ENCODE measurements at regions not wholly inside any gene's neighbourhood (a gene's known extent, or its start where the extent isn't known, plus 50 kb on each side); places are given as distances from the start of the nearest gene placed in this dataset.

- no peak overlapping the region for H3K4me3 ChIP-seq (replicated peaks in 1 of 3; ENCODE audit: insufficient read depth in 1 of 3, low read depth in 2 of 3, low read length in 3 of 3)
- no TSS peak for BruUV-seq (replicated peaks)
- no peaks in the 10 kb centered on the region for H3K79me2 ChIP-seq (ENCODE audit: insufficient read depth, low read length)
- no peaks in the 10 kb centered on the region for H4K20me1 ChIP-seq (ENCODE audit: insufficient read depth, low read length)
- no peak overlapping the region for H3K27ac ChIP-seq (ENCODE audit: extremely low read length, insufficient read depth, low read length)
- H2AFZ ChIP-seq (ENCODE audit: low read length), result no peak overlapping the region
- in situ Hi-C loops (cut with HindIII; ENCODE audit: extremely low pct_ligation_motif_present, low pct_unique_long_range_greater_than_20kb) (no loop called here), intact Hi-C loops (cut with micrococcal nuclease; ENCODE audit: unreplicated experiment) (no loop called here)
- ChIA-PET CTCF (ENCODE audit: low intra/inter-chr PET ratio, low total read pairs) (no interaction called here), POLR2A (no interaction called here)
- ATAC-seq (no peak), DNase-seq (ENCODE audit: low spot score) (peak; percentile 38), FAIRE-seq (no peak)
- no peak overlapping the region for H3K4me2 ChIP-seq (ENCODE audit: low read depth, low read length)
- H3K4me1 ChIP-seq (ENCODE audit: insufficient read depth, low read length), result peaks cover 15% of the 10 kb centered on the region
- no peaks in the 10 kb centered on the region for H3K27me3 ChIP-seq (ENCODE audit: control insufficient read depth in 1 of 2, insufficient read depth in 2 of 2, low read length in 2 of 2)
- H3K9me3 ChIP-seq (ENCODE audit: low read length), result no peaks in the 10 kb centered on the region
- no peak overlapping the region for H3K9ac ChIP-seq (ENCODE audit: insufficient read depth, low read depth, low read length)
- WGBS (ENCODE audit: low lambda C conversion rate), result 3% methylated on average over 3 of the region's 3 CpGs
- no peaks in the 10 kb centered on the region for H3K36me3 ChIP-seq (replicated peaks in 1 of 2; ENCODE audit: control insufficient read depth in 1 of 2, insufficient read depth in 2 of 2, low read length in 2 of 2)
- peak; percentile 83 for TF ChIP-seq MAFF (IDR thresholded peaks at IDR 0.05; ENCODE audit: low read depth, low read length)
- TF ChIP-seq FOXA1 (IDR thresholded peaks at IDR 0.05), result no peak
- peak; percentile 44; the same call in 1 of the 2 replicates for TF ChIP-seq FOXA1 (CRISPR knock-in tag; IDR thresholded peaks at IDR 0.05)
- TF ChIP-seq ZNF292 (CRISPR knock-in tag; IDR thresholded peaks at IDR 0.05; ENCODE audit: borderline replicate concordance, low read depth), result no peak
- TF ChIP-seq ARID4A (CRISPR knock-in tag; IDR thresholded peaks at IDR 0.05; ENCODE audit: borderline replicate concordance), result no peak
- peak; percentile 86 to 88 for TF ChIP-seq MAFK (conservative IDR thresholded peaks at IDR 0.05 in 1 of 2, IDR thresholded peaks at IDR 0.05 in 1 of 2; ENCODE audit: low read length in 2 of 2)
- TF ChIP-seq FOXA3 (CRISPR knock-in tag; IDR thresholded peaks at IDR 0.05), result 0 out of 2 replicates have a peak, but pooled peaks have one; percentile 10
- 0 out of 2 replicates have a peak, but pooled peaks have one; percentile 28 for TF ChIP-seq ZMYM2 (CRISPR knock-in tag; IDR thresholded peaks at IDR 0.05)
- no peak for TF ChIP-seq PAWR (CRISPR knock-in tag; IDR thresholded peaks at IDR 0.05; ENCODE audit: borderline replicate concordance)
- TF ChIP-seq FOSL2 (CRISPR knock-in tag; IDR thresholded peaks at IDR 0.05), result peak; percentile 87
- TF ChIP-seq, protein P1, sequence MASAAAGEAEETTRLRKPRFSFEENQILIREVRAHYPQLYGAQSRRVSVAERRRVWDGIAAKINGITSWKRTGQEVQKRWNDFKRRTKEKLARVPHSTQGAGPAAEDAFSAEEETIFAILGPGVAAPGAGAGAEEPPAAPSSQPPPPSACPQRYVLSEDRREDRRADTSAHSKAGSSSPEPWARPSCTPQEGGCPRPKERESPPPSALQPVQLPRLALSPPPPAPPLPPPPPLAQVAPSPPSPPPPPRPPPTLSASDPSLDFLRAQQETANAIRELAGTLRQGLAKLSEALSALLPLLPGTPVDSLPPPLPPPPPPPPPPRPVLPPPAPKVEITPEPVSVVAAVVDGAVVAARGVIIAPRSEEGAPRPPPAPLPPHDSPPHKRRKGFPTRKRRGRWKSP (CRISPR knock-in tag; IDR thresholded peaks at IDR 0.05), result no peak
- TF ChIP-seq ZNF816 (CRISPR knock-in tag; IDR thresholded peaks at IDR 0.05; ENCODE audit: borderline replicate concordance), result no peak
- TF ChIP-seq POGK (CRISPR knock-in tag; conservative IDR thresholded peaks at IDR 0.05), result 0 out of 2 replicates have a peak, but pooled peaks have one; percentile 35
- TF ChIP-seq ADNP (CRISPR knock-in tag; IDR thresholded peaks at IDR 0.05), result no peak
- TF ChIP-seq FOSL1 (CRISPR knock-in tag; IDR thresholded peaks at IDR 0.05; ENCODE audit: borderline replicate concordance), result peak; percentile 43; the same call in 1 of the 2 replicates
- TF ChIP-seq ZKSCAN5 (CRISPR knock-in tag; IDR thresholded peaks at IDR 0.05), result no peak
These were observed 193.4 kb upstream of the PRDM1 start for GRCh38 chr6:105892577-105893262.
